ENCODE measurements at regions not wholly inside any gene's neighbourhood (a gene's known extent, or its start where the extent isn't known, plus 50 kb on each side); places are given as distances from the start of the nearest gene placed in this dataset.

DNA sequence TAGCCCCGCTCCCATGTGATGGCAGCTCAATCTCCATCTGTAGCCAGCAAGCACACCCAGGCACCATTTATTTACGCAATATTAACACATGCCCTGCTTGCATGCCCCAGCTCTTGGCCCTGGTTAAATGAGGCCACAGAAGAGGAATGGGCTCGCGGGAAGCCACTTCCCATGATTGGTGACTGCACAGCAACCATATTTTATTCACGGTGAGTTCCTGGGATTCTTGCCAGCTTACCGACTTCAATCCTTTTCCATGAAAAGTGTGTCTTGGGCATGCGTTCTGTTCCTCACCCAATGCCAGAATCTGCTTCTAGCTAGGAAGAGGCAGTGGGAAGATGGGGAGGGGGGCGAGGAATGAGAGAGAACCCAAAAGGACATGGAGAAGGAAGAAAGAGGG is 54.7 kb downstream of the PITPNM2 start:
- intact Hi-C loops (cut with micrococcal nuclease; ENCODE audit: unreplicated experiment) = loop anchor here (10.0 kb wide), 1 partner anchor 49 kb away; no protein-coding TSS in a partner anchor
- peaks cover 15% of the 10 kb centered on the region for H3K4me1 Mint-ChIP-seq (ENCODE audit: low read depth, unreplicated experiment)
- CTCF ChIA-PET = no interaction called here
- POLR2A ChIA-PET = no interaction called here
- H3K27me3 ChIP-seq (replicated peaks; ENCODE audit: control insufficient read depth, insufficient read depth, low read length) = no peaks in the 10 kb centered on the region
- no TSS peak for BruUV-seq (replicated peaks)
- H3K9me3 Mint-ChIP-seq (ENCODE audit: unreplicated experiment) = no peaks in the 10 kb centered on the region
- no peak overlapping the region for H3K4me3 ChIP-seq (ENCODE audit: low read depth, low read length)
- no peaks in the 10 kb centered on the region for H3K36me3 ChIP-seq (ENCODE audit: control insufficient read depth, insufficient read depth, low read length)
- no peaks in the 10 kb centered on the region for H3K9me3 ChIP-seq
- no peak overlapping the region for H3K27ac Mint-ChIP-seq (ENCODE audit: unreplicated experiment)
- H3K4me1 ChIP-seq = peaks cover 21% of the 10 kb centered on the region
- H3K4me3 Mint-ChIP-seq (ENCODE audit: unreplicated experiment) = no peak overlapping the region
- H3K27me3 Mint-ChIP-seq (ENCODE audit: insufficient read depth, unreplicated experiment) = no peaks in the 10 kb centered on the region
- TF ChIP-seq, protein P1, sequence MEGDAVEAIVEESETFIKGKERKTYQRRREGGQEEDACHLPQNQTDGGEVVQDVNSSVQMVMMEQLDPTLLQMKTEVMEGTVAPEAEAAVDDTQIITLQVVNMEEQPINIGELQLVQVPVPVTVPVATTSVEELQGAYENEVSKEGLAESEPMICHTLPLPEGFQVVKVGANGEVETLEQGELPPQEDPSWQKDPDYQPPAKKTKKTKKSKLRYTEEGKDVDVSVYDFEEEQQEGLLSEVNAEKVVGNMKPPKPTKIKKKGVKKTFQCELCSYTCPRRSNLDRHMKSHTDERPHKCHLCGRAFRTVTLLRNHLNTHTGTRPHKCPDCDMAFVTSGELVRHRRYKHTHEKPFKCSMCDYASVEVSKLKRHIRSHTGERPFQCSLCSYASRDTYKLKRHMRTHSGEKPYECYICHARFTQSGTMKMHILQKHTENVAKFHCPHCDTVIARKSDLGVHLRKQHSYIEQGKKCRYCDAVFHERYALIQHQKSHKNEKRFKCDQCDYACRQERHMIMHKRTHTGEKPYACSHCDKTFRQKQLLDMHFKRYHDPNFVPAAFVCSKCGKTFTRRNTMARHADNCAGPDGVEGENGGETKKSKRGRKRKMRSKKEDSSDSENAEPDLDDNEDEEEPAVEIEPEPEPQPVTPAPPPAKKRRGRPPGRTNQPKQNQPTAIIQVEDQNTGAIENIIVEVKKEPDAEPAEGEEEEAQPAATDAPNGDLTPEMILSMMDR (IDR thresholded peaks at IDR 0.05; ENCODE audit: insufficient read depth in 1 of 2, low read depth in 1 of 2, low read length in 1 of 2, severe bottlenecking in 1 of 2, unreplicated experiment in 1 of 2) = no peak
- DNase-seq = no peak
- peaks cover 6% of the 10 kb centered on the region for H3K36me3 Mint-ChIP-seq (ENCODE audit: insufficient read depth, unreplicated experiment)

DNA sequence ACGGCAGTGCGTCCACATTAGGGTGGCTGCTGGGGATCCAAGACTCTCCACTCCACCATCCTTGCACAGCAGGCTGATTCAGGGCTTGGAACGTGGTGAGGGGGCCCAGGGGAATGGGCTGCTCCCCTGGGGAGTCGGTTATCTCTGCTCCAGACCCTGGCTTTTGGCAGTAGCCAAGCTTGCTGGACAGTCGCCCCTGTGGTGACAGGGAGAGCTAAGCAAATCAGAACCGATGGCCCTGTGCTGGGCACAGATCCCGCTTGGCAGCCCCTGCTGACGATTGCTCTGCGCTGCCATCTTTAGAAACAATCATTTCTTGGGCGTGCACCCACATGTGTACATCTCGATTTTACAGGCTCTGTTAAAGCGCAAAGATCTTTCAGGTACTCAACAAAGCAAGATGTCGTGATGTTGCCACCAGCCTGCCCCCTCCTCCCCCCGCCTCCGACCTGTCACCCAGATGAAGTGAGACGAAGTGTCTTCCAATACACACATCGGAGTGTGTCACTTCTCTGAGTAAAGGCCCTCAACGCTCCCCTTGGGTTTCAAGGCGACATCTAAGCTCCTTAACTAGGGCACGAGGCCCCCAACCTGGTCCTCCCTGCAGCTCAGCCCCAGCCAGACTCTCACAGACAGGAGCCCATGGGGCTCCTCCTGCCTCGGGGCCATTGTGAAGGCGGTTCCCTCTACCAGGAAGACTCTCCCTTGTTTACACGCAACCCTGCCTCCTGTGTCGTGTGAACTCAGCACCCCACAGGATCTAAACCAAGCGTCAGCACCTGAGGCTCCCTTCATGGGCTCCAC is 55.6 kb downstream of the PITPNM2 start:
- no peak for DNase-seq
- H3K9me3 Mint-ChIP-seq (ENCODE audit: unreplicated experiment) = no peaks in the 10 kb centered on the region
- TF ChIP-seq, protein P1 (IDR thresholded peaks at IDR 0.05; ENCODE audit: insufficient read depth in 1 of 2, low read depth in 1 of 2, low read length in 1 of 2, severe bottlenecking in 1 of 2, unreplicated experiment in 1 of 2) = no peak
- H3K27me3 Mint-ChIP-seq (ENCODE audit: insufficient read depth, unreplicated experiment) = no peaks in the 10 kb centered on the region
- no TSS peak for BruUV-seq (replicated peaks)
- H3K4me3 Mint-ChIP-seq (ENCODE audit: unreplicated experiment) = no peak overlapping the region
- Histone ChIP-seq H3K27me3 (replicated peaks; ENCODE audit: control insufficient read depth, insufficient read depth, low read length) (no peaks in the 10 kb centered on the region), H3K4me3 (ENCODE audit: low read depth, low read length) (no peak overlapping the region), H3K36me3 (ENCODE audit: control insufficient read depth, insufficient read depth, low read length) (no peaks in the 10 kb centered on the region), H3K9me3 (no peaks in the 10 kb centered on the region), H3K4me1 (peaks cover 21% of the 10 kb centered on the region)
- peaks cover 15% of the 10 kb centered on the region for H3K4me1 Mint-ChIP-seq (ENCODE audit: low read depth, unreplicated experiment)
- ChIA-PET CTCF (no interaction called here), POLR2A (no interaction called here)
- H3K27ac Mint-ChIP-seq (ENCODE audit: unreplicated experiment) = peak overlapping the region; percentile 24
- H3K36me3 Mint-ChIP-seq (ENCODE audit: insufficient read depth, unreplicated experiment) = peaks cover 6% of the 10 kb centered on the region
- intact Hi-C loops (cut with micrococcal nuclease; ENCODE audit: unreplicated experiment) = loop anchor here (10.0 kb wide), 1 partner anchor 50 kb away; no protein-coding TSS in a partner anchor

- Mint-ChIP-seq H3K4me3 (ENCODE audit: unreplicated experiment) (no peak overlapping the region), H3K9me3 (ENCODE audit: unreplicated experiment) (no peaks in the 10 kb centered on the region), H3K4me1 (ENCODE audit: low read depth, unreplicated experiment) (peaks cover 15% of the 10 kb centered on the region), H3K27me3 (ENCODE audit: insufficient read depth, unreplicated experiment) (no peaks in the 10 kb centered on the region), H3K27ac (ENCODE audit: unreplicated experiment) (peak overlapping the region; percentile 24), H3K36me3 (ENCODE audit: insufficient read depth, unreplicated experiment) (peaks cover 6% of the 10 kb centered on the region)
- intact Hi-C loops (cut with micrococcal nuclease; ENCODE audit: unreplicated experiment) = loop anchor here (10.0 kb wide), 1 partner anchor 50 kb away; no protein-coding TSS in a partner anchor
- H3K4me3 ChIP-seq (ENCODE audit: low read depth, low read length) = no peak overlapping the region
- H3K4me1 ChIP-seq = peaks cover 27% of the 10 kb centered on the region
- BruUV-seq (replicated peaks) = no TSS peak
- H3K36me3 ChIP-seq (ENCODE audit: control insufficient read depth, insufficient read depth, low read length) = no peaks in the 10 kb centered on the region
- no peaks in the 10 kb centered on the region for H3K27me3 ChIP-seq (replicated peaks; ENCODE audit: control insufficient read depth, insufficient read depth, low read length)
- TF ChIP-seq, protein P1 (IDR thresholded peaks at IDR 0.05; ENCODE audit: insufficient read depth in 1 of 2, low read depth in 1 of 2, low read length in 1 of 2, severe bottlenecking in 1 of 2, unreplicated experiment in 1 of 2) = no peak
- peak; percentile 42 to 66 for DNase-seq
- POLR2A ChIA-PET = no interaction called here
- no peaks in the 10 kb centered on the region for H3K9me3 ChIP-seq
- CTCF ChIA-PET = no interaction called here
These were observed 56.4 kb downstream of the PITPNM2 start for GRCh38 chr12:123094349-123095077.

Measured in Caco-2 (cell line).